H9 (cell line): ENCODE measurements at regions not wholly inside any gene's neighbourhood (a gene's known extent, or its start where the extent isn't known, plus 50 kb on each side); places are given as distances from the start of the nearest gene placed in this dataset.

Experiments
- DNase-seq: peaks from one replicate; pipeline ENCODE4 v3.0.0-alpha.2; 2017
- H2AFZ ChIP-seq: one replicate; pipeline ENCODE4 v1.6.1; 2013; ENCODE audit warnings: mild to moderate bottlenecking, low read length, control low read depth, moderate library complexity
- H2AK5ac ChIP-seq: 2 replicates; pipeline ENCODE4 v1.6.1; 2013; ENCODE audit warnings: low read length, control low read depth, mixed read lengths; ENCODE audit not compliant: insufficient read length
- H2BK120ac ChIP-seq: one replicate; pipeline ENCODE4 v1.6.1; 2013; ENCODE audit warnings: low read depth, mild to moderate bottlenecking, low read length, control low read depth, inconsistent platforms; ENCODE audit not compliant: poor library complexity, severe bottlenecking
- H2BK12ac ChIP-seq: 2 replicates; pipeline ENCODE4 v1.6.1; 2013; ENCODE audit warnings: low read length, control low read depth, mixed read lengths, low read depth; ENCODE audit not compliant: insufficient read length
- H2BK15ac ChIP-seq: 2 replicates; pipeline ENCODE4 v1.6.1; 2013; ENCODE audit warnings: low read depth, low read length, control low read depth
- H2BK20ac ChIP-seq: one replicate; pipeline ENCODE4 v1.6.1; 2013; ENCODE audit warnings: low read depth, mild to moderate bottlenecking, low read length, control low read depth, inconsistent platforms; ENCODE audit not compliant: poor library complexity, severe bottlenecking
- H2BK5ac ChIP-seq: 2 replicates; pipeline ENCODE4 v1.6.1; 2013; ENCODE audit warnings: low read length, control low read depth, mixed read lengths; ENCODE audit not compliant: insufficient read length
- H3K14ac ChIP-seq: 2 replicates; pipeline ENCODE4 v1.6.1; 2013; ENCODE audit warnings: low read length, control low read depth; ENCODE audit not compliant: insufficient read depth
- H3K18ac ChIP-seq: 2 replicates; pipeline ENCODE4 v1.6.1; 2013; ENCODE audit warnings: low read depth, mild to moderate bottlenecking, mixed read lengths, low read length, control low read depth; ENCODE audit not compliant: insufficient read length
- H3K23ac ChIP-seq: 2 replicates; pipeline ENCODE4 v1.6.1; 2013; ENCODE audit warnings: low read length, control low read depth, mixed read lengths, low read depth; ENCODE audit not compliant: insufficient read length
- H3K23me2 ChIP-seq: 2 replicates; pipeline ENCODE4 v1.6.1; 2013; ENCODE audit warnings: low read depth, mild to moderate bottlenecking, mixed read lengths, low read length, control low read depth; ENCODE audit not compliant: insufficient read length, poor library complexity, severe bottlenecking
- H3K27ac ChIP-seq: 2 replicates; pipeline ENCODE4 v1.5.1; 2013; ENCODE audit warnings: low read length, control low read depth, mixed read lengths, low read depth; ENCODE audit not compliant: insufficient read length
- H3K27me3 ChIP-seq: 2 replicates; pipeline ENCODE4 v1.6.1; 2013; ENCODE audit warnings: low read length, control low read depth, inconsistent platforms; ENCODE audit not compliant: insufficient read depth
- H3K4ac ChIP-seq: 2 replicates; pipeline ENCODE4 v1.6.1; 2013; ENCODE audit warnings: low read depth, mild to moderate bottlenecking, control low read depth, inconsistent platforms, low read length, moderate library complexity
- H3K4me1 ChIP-seq: 2 replicates; pipeline ENCODE4 v1.6.1; 2013; ENCODE audit warnings: low read length, control low read depth, inconsistent platforms; ENCODE audit not compliant: insufficient read depth
- H3K4me2 ChIP-seq: 2 replicates; pipeline ENCODE4 v1.6.1; 2013; ENCODE audit warnings: low read length, control low read depth, mixed read lengths; ENCODE audit not compliant: insufficient read length, insufficient read depth
- H3K56ac ChIP-seq: 2 replicates; pipeline ENCODE4 v1.6.1; 2013; ENCODE audit warnings: low read depth, mild to moderate bottlenecking, mixed read lengths, low read length, control low read depth; ENCODE audit not compliant: insufficient read length
- H3K79me1 ChIP-seq: 2 replicates; pipeline ENCODE4 v1.6.1; 2013; ENCODE audit warnings: low read depth, mild to moderate bottlenecking, moderate library complexity, low read length, control low read depth, inconsistent platforms; ENCODE audit not compliant: insufficient read depth, poor library complexity, severe bottlenecking
- H3K79me2 ChIP-seq: 2 replicates; pipeline ENCODE4 v1.6.1; 2013; ENCODE audit warnings: low read length, control low read depth, inconsistent platforms; ENCODE audit not compliant: insufficient read depth
- H3K9ac ChIP-seq: 2 replicates; pipeline ENCODE4 v1.6.1; 2013; ENCODE audit warnings: low read length, control low read depth, mixed read lengths; ENCODE audit not compliant: insufficient read length; ENCODE audit errors: extremely low read depth
- H3K9me3 ChIP-seq: one replicate; pipeline ENCODE4 v1.6.1; 2013; ENCODE audit warnings: low read depth, low read length, inconsistent platforms; ENCODE audit not compliant: control insufficient read depth
- H3T11ph ChIP-seq: one replicate; pipeline ENCODE4 v1.6.1; 2013; ENCODE audit warnings: mild to moderate bottlenecking, low read length, control low read depth, inconsistent platforms
- H4K20me1 ChIP-seq: one replicate; pipeline ENCODE4 v1.6.1; 2013; ENCODE audit not compliant: control insufficient read depth, insufficient read length, insufficient read depth
- H4K5ac ChIP-seq: 2 replicates; pipeline ENCODE4 v1.6.1; 2013; ENCODE audit warnings: low read depth, mild to moderate bottlenecking, mixed read lengths, low read length, control low read depth; ENCODE audit not compliant: insufficient read length
- H4K8ac ChIP-seq: replicated peaks from 2 replicates; pipeline ENCODE4 v1.6.1; 2013; ENCODE audit warnings: low read length, control low read depth, mixed read lengths, low read depth; ENCODE audit not compliant: insufficient read length
- H4K91ac ChIP-seq: 2 replicates; pipeline ENCODE4 v1.6.1; 2013; ENCODE audit warnings: low read depth, mild to moderate bottlenecking, moderate library complexity, mixed read lengths, low read length, control low read depth; ENCODE audit not compliant: insufficient read length
- H3K27ac Mint-ChIP-seq, 3 experiments: 2 replicates in 2 of 3; 3 replicates in 1 of 3; pipeline ENCODE4 v1.8.0; 2020 to 2021; ENCODE audit warnings: mixed read lengths in 3 of 3, mild to moderate bottlenecking in 1 of 3, moderate library complexity in 1 of 3
- H3K27me3 Mint-ChIP-seq: 2 replicates; pipeline ENCODE4 v1.8.0; 2021; ENCODE audit warnings: low read depth, mild to moderate bottlenecking, moderate library complexity, mixed read lengths
- H3K36me3 Mint-ChIP-seq, 3 experiments: 2 replicates in 2 of 3; 3 replicates in 1 of 3; pipeline ENCODE4 v1.8.0; 2020 to 2021; ENCODE audit warnings: low read depth in 3 of 3, mixed read lengths in 3 of 3; ENCODE audit not compliant: insufficient read depth in 1 of 3
- H3K4me1 Mint-ChIP-seq, 2 experiments: 2 replicates each; pipeline ENCODE4 v1.8.0; 2020; ENCODE audit warnings: mixed read lengths in 2 of 2
- H3K4me3 Mint-ChIP-seq, 2 experiments: 2 replicates in 1 of 2; 3 replicates in 1 of 2; pipeline ENCODE4 v1.8.0; 2020 to 2021; ENCODE audit warnings: mild to moderate bottlenecking in 2 of 2, mixed read lengths in 2 of 2, moderate library complexity in 1 of 2
- H3K9me3 Mint-ChIP-seq, 2 experiments: 2 replicates in 1 of 2; 3 replicates in 1 of 2; pipeline ENCODE4 v1.8.0; 2020; ENCODE audit warnings: mild to moderate bottlenecking in 2 of 2, mixed read lengths in 2 of 2, moderate library complexity in 1 of 2
- CTCF ChIP-seq: fragments of 200-600 bp; sonication (generic); conservative IDR thresholded peaks from 3 replicates; pipeline ENCODE4 v1.8.0; 2021; ENCODE audit warnings: antibody characterized with exemption, mild to moderate bottlenecking
- WGBS: extraction: QIAGEN DNeasy Blood & Tissue Kit; methylation state at CpG from one replicate; pipeline ENCODE4 v1.1.7; 2013; ENCODE audit warnings: missing lambda C conversion rate, low lambda C conversion rate, mixed read lengths; ENCODE audit not compliant: insufficient read length; ENCODE audit errors: extremely low coverage; 5-methylcytosine and 5-hydroxymethylcytosine counted together

- Histone ChIP-seq H4K5ac (no peak overlapping the region), H3K23me2 (no peaks in the 10 kb centered on the region), H2BK5ac (no peak overlapping the region), H3K27me3 (no peaks in the 10 kb centered on the region), H3K56ac (no peak overlapping the region), H3K4me2 (no peak overlapping the region), H3T11ph (no peak overlapping the region), H3K23ac (no peak overlapping the region), H2AK5ac (no peak overlapping the region), H3K4me1 (no peaks in the 10 kb centered on the region), H2BK12ac (no peak overlapping the region), H4K20me1 (no peaks in the 10 kb centered on the region), H3K14ac (no peak overlapping the region), H4K8ac (no peak overlapping the region), H2BK120ac (no peak overlapping the region), H3K18ac (no peak overlapping the region), H2BK15ac (no peak overlapping the region), H3K27ac (no peak overlapping the region), H2BK20ac (no peak overlapping the region), H3K9me3 (no peaks in the 10 kb centered on the region), H3K4ac (no peak overlapping the region), H3K79me2 (no peaks in the 10 kb centered on the region), H2AFZ (no peak overlapping the region), H4K91ac (no peak overlapping the region), H3K9ac (no peak overlapping the region), H3K79me1 (no peaks in the 10 kb centered on the region)
- Mint-ChIP-seq H3K4me3 (no peak overlapping the region), H3K4me1 (no peaks in the 10 kb centered on the region), H3K27me3 (peaks cover 15% of the 10 kb centered on the region), H3K36me3 (no peaks in the 10 kb centered on the region; a peak in 2 of 7 replicates), H3K27ac (no peak overlapping the region), H3K9me3 (peaks cover 4 to 19% of the 10 kb centered on the region in 2 experiments; a peak in 4 of 5 replicates)
- TF ChIP-seq CTCF: no peak
- no CpG with 5 or more reads among the region's 5 CpGs for WGBS
- no peak for DNase-seq
Measured at GRCh38 chr20:60298647-60299046, 340.4 kb downstream of the CDH26 start.
